ENCODE measurements at regions not wholly inside any gene's neighbourhood (a gene's known extent, or its start where the extent isn't known, plus 50 kb on each side); places are given as distances from the start of the nearest gene placed in this dataset.
"Not testable (repeated sequence)": the region's sequence is repeated elsewhere in the genome, so short reads cannot be mapped to it uniquely, and the experiment has no call there.

DNA sequence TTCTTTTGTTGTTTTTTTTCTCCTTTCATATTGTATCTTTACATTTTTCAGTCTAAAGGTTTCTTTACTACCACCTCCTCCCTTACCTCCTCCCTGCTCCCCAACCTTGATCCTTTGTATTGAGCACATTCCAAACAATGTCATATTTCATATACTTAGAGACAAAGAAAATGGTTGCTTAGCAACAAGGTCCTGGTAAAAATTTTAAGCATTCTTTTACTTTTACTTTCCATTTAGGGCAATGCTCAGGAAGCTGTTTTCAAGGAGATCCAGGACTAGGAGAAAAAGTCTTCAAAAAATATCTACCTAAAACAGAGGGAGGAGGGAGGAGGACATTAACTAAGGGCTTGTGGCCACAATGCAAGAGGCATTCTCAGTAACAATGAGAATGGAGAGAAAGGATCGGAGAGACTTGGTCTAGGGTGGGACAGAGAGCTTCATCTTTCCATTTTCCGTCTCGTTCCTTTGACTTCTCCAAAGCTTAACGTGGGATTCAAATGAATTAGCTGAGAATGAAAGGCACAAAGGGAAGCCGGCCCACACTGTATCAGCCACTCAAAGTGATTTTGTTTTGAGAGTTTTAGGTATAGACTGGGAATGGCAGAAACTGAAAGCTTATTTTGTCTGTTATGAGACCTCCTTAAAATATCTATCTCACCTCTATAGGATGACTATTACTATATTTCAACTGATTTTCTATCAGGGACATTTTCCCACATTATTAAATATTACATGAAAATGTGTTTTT lies 455.7 kb downstream of the RAB38 start:
- H3K27me3 Mint-ChIP-seq (ENCODE audit: insufficient read depth, unreplicated experiment): peaks cover 12% of the 10 kb centered on the region
- H3K4me1 Mint-ChIP-seq (ENCODE audit: insufficient read depth, unreplicated experiment): peaks cover 10% of the 10 kb centered on the region
- no peak overlapping the region for H3K27ac Mint-ChIP-seq (ENCODE audit: low read depth, unreplicated experiment)
- CTCF ChIA-PET: interaction anchor here (0.5 to 1.2 kb wide), 4 partner anchors 20 to 1625 kb away, joined by 3 to 5 read pairs (median 3); no protein-coding TSS in a partner anchor
- intact Hi-C loops (cut with micrococcal nuclease): loop anchor here (5.0 kb wide), 2 partner anchors 367 to 1168 kb away; no protein-coding TSS in a partner anchor
- no peak overlapping the region for H3K4me3 Mint-ChIP-seq (ENCODE audit: unreplicated experiment)
- DNase-seq (ENCODE audit: unreplicated experiment): no peak
- TF ChIP-seq, protein P1, sequence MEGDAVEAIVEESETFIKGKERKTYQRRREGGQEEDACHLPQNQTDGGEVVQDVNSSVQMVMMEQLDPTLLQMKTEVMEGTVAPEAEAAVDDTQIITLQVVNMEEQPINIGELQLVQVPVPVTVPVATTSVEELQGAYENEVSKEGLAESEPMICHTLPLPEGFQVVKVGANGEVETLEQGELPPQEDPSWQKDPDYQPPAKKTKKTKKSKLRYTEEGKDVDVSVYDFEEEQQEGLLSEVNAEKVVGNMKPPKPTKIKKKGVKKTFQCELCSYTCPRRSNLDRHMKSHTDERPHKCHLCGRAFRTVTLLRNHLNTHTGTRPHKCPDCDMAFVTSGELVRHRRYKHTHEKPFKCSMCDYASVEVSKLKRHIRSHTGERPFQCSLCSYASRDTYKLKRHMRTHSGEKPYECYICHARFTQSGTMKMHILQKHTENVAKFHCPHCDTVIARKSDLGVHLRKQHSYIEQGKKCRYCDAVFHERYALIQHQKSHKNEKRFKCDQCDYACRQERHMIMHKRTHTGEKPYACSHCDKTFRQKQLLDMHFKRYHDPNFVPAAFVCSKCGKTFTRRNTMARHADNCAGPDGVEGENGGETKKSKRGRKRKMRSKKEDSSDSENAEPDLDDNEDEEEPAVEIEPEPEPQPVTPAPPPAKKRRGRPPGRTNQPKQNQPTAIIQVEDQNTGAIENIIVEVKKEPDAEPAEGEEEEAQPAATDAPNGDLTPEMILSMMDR (IDR thresholded peaks at IDR 0.05; ENCODE audit: unreplicated experiment): no peak
- no TSS peak for BruUV-seq (replicated peaks)
- POLR2A ChIA-PET: interaction anchor here (0.6 to 0.7 kb wide), 2 partner anchors 9 to 49 kb away, joined by 3 read pairs; no protein-coding TSS in a partner anchor
- H3K36me3 Mint-ChIP-seq (ENCODE audit: insufficient read depth, unreplicated experiment): no peaks in the 10 kb centered on the region
- H3K9me3 Mint-ChIP-seq (ENCODE audit: unreplicated experiment): no peaks in the 10 kb centered on the region

GRCh38 chr11:87712802-87713202 lies 462.4 kb downstream of the RAB38 start:
- intact Hi-C loops (cut with micrococcal nuclease): no loop called here
- BruUV-seq (replicated peaks): no TSS peak
- Mint-ChIP-seq H3K36me3 (ENCODE audit: insufficient read depth, unreplicated experiment) (no peaks in the 10 kb centered on the region), H3K27me3 (ENCODE audit: insufficient read depth, unreplicated experiment) (peaks cover 12% of the 10 kb centered on the region), H3K4me1 (ENCODE audit: insufficient read depth, unreplicated experiment) (no peaks in the 10 kb centered on the region), H3K9me3 (ENCODE audit: unreplicated experiment) (no peaks in the 10 kb centered on the region), H3K27ac (ENCODE audit: low read depth, unreplicated experiment) (no peak overlapping the region), H3K4me3 (ENCODE audit: unreplicated experiment) (no peak overlapping the region)
- ChIA-PET CTCF (interaction anchor here (0.8 kb wide), 2 partner anchors 9 to 10 kb away, joined by 3 to 4 read pairs; no protein-coding TSS in a partner anchor), POLR2A (no interaction called here)
- no peak for DNase-seq (ENCODE audit: unreplicated experiment)
- TF ChIP-seq, protein P1 (IDR thresholded peaks at IDR 0.05; ENCODE audit: unreplicated experiment): no peak

- intact Hi-C loops (cut with micrococcal nuclease): no loop called here
- ChIA-PET POLR2A (no interaction called here), CTCF (no interaction called here)
- H3K27me3 Mint-ChIP-seq (ENCODE audit: insufficient read depth, unreplicated experiment): peaks cover 12% of the 10 kb centered on the region
- TF ChIP-seq, protein P1 (IDR thresholded peaks at IDR 0.05; ENCODE audit: unreplicated experiment): no peak
- BruUV-seq (replicated peaks): no TSS peak
- no peaks in the 10 kb centered on the region for H3K36me3 Mint-ChIP-seq (ENCODE audit: insufficient read depth, unreplicated experiment)
- H3K27ac Mint-ChIP-seq (ENCODE audit: low read depth, unreplicated experiment): no peak overlapping the region
- H3K9me3 Mint-ChIP-seq (ENCODE audit: unreplicated experiment): no peaks in the 10 kb centered on the region
- DNase-seq (ENCODE audit: unreplicated experiment): no peak
- no peaks in the 10 kb centered on the region for H3K4me1 Mint-ChIP-seq (ENCODE audit: insufficient read depth, unreplicated experiment)
- no peak overlapping the region for H3K4me3 Mint-ChIP-seq (ENCODE audit: unreplicated experiment)
Observed at GRCh38 chr11:87712391-87712790, 462.9 kb downstream of the RAB38 start.

- H3K9me3 Mint-ChIP-seq (ENCODE audit: unreplicated experiment): peaks cover 13% of the 10 kb centered on the region
- H3K27ac Mint-ChIP-seq (ENCODE audit: low read depth, unreplicated experiment); H3K4me1 Mint-ChIP-seq (ENCODE audit: insufficient read depth, unreplicated experiment); H3K4me3 Mint-ChIP-seq (ENCODE audit: unreplicated experiment); DNase-seq (ENCODE audit: unreplicated experiment); intact Hi-C loops (cut with micrococcal nuclease); POLR2A ChIA-PET; H3K27me3 Mint-ChIP-seq (ENCODE audit: insufficient read depth, unreplicated experiment); CTCF ChIA-PET; BruUV-seq (replicated peaks); H3K36me3 Mint-ChIP-seq (ENCODE audit: insufficient read depth, unreplicated experiment): not testable (repeated sequence)
Observed at GRCh38 chr11:87703589-87703988, 471.7 kb downstream of the RAB38 start.

Measured in MCF 10A (cell line).